ENCODE measurements at regions not wholly inside any gene's neighbourhood (a gene's known extent, or its start where the extent isn't known, plus 50 kb on each side); places are given as distances from the start of the nearest gene placed in this dataset.

DNA sequence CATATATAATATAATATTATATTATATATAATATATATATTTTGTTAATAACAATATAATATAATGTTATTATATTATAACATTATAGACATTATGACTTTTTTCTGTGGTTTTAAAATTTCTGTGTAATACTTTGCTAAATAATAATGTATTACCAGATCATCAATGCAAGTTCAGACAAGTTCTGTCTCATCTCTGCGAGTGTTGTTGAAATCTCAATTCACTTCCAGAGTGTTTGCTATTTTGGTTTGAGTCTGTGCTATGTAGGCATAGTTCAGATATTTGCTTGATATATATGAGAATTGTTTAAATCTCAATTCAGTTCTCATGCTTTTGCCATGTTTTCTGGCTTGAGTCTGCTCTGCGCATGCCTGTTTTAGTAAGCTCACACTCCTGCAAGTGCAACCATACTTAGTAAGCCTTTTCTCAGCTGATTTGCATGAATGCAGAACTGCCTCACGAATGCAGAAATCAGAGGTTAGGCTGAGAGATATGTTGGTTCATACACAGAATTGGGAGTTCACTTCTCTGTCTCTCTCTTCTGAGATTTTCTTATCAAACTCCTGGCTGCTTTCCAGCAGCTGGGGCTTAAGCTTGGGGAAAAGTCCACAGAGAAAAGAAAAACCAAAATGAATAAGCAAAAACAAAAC, 830.2 kb upstream of the SORCS1 start:
- no peak for TF ChIP-seq CTCF (IDR thresholded peaks at IDR 0.05; ENCODE audit: poor library complexity)
- TF ChIP-seq EZH2 (IDR thresholded peaks at IDR 0.05; ENCODE audit: borderline replicate concordance) = no peak
- TF ChIP-seq EZH2phosphoT487 (IDR thresholded peaks at IDR 0.05; ENCODE audit: low read depth, severe bottlenecking, unreplicated experiment) = no peak
